Neutrophil (primary cell): ENCODE measurements at regions not wholly inside any gene's neighbourhood (a gene's known extent, or its start where the extent isn't known, plus 50 kb on each side); places are given as distances from the start of the nearest gene placed in this dataset.

Source experiments
- H3K27ac ChIP-seq: fragments of 200-600 bp; sonication (generic); 2 replicates; pipeline ENCODE4 v1.5.1; 2016; ENCODE audit warnings: mild to moderate bottlenecking, moderate library complexity
- H3K27me3 ChIP-seq: fragments of 200-600 bp; sonication (generic); 2 replicates; pipeline ENCODE4 v1.6.0; 2016; ENCODE audit warnings: mild to moderate bottlenecking
- H3K36me3 ChIP-seq: fragments of 200-600 bp; sonication (generic); 2 replicates; pipeline ENCODE4 v1.5.1; 2017
- H3K4me1 ChIP-seq, 2 experiments: fragments of 200-600 bp in 1 of 2; sonication (generic) in 1 of 2; 1 replicate in 1 of 2; 2 replicates in 1 of 2; pipeline versions ENCODE4 v1.5.1 to v1.6.1; 2013 to 2016; ENCODE audit warnings: low read depth in 1 of 2, low read length in 1 of 2, mild to moderate bottlenecking in 1 of 2, moderate library complexity in 1 of 2; ENCODE audit not compliant: control insufficient read depth in 1 of 2, insufficient read depth in 1 of 2
- H3K4me3 ChIP-seq, 2 experiments: fragments of 200-600 bp in 1 of 2; sonication (generic) in 1 of 2; 1 replicate in 1 of 2; 2 replicates in 1 of 2; pipeline ENCODE4 v1.5.1; 2013 to 2016; ENCODE audit warnings: low read depth in 1 of 2, low read length in 1 of 2, mild to moderate bottlenecking in 1 of 2, moderate library complexity in 1 of 2
- H3K9me3 ChIP-seq: fragments of 200-600 bp; sonication (generic); 2 replicates; pipeline ENCODE4 v1.5.1; 2016
- TF ChIP-seq, protein P1 (sequence below): fragments of 200-600 bp; sonication (generic); IDR thresholded peaks from 2 replicates; pipeline ENCODE4 v1.5.1; 2016; ENCODE audit warnings: antibody characterized with exemption

DNA sequence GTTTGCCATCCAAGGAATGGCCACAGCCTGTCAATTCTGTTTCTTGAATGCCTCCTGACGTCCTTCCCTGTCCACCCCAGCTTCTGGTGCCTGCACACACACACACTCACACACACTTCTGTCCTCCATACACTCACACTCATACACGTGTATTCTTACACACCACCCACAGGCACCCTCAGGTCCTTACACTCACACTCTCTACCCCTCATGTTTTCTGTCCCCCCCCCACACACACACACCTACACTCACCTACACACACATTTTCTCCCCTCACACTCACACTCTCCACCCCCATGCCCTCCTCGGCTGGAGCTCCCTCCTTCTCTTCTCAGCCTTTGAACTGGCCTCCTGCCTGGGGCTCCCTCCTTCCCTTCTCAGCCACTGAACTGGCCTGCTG is 148.0 kb upstream of the SALL3 start:
- Histone ChIP-seq H3K36me3 (no peaks in the 10 kb centered on the region), H3K27ac (no peak overlapping the region), H3K27me3 (peaks cover 4% of the 10 kb centered on the region), H3K4me1 (no peaks in the 10 kb centered on the region), H3K4me3 (no peak overlapping the region), H3K9me3 (no peaks in the 10 kb centered on the region)
- TF ChIP-seq, protein P1, sequence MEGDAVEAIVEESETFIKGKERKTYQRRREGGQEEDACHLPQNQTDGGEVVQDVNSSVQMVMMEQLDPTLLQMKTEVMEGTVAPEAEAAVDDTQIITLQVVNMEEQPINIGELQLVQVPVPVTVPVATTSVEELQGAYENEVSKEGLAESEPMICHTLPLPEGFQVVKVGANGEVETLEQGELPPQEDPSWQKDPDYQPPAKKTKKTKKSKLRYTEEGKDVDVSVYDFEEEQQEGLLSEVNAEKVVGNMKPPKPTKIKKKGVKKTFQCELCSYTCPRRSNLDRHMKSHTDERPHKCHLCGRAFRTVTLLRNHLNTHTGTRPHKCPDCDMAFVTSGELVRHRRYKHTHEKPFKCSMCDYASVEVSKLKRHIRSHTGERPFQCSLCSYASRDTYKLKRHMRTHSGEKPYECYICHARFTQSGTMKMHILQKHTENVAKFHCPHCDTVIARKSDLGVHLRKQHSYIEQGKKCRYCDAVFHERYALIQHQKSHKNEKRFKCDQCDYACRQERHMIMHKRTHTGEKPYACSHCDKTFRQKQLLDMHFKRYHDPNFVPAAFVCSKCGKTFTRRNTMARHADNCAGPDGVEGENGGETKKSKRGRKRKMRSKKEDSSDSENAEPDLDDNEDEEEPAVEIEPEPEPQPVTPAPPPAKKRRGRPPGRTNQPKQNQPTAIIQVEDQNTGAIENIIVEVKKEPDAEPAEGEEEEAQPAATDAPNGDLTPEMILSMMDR, result no peak

DNA sequence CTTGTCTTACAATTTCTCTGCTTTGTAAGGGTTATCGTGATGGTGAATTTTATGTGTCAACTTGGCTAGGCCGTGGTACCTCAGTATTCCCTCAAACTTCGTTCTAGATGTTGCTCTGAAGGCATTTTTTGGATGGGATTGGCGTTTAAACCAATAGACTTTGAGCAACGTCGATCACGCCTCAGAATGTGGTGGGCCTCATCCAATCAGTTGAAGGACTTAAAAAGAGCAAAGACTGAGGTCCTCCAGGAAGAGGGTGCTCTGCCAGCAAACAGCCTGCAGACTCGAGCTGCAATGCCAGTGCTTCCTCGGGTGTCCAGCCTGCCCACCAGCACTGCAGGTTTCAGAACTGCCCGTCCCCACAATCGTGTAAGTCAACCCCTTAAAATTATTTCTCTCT is 145.8 kb upstream of the SALL3 start:
- Histone ChIP-seq H3K9me3 (no peaks in the 10 kb centered on the region), H3K27ac (no peak overlapping the region), H3K4me1 (no peaks in the 10 kb centered on the region), H3K27me3 (peaks cover 4% of the 10 kb centered on the region), H3K36me3 (no peaks in the 10 kb centered on the region), H3K4me3 (no peak overlapping the region)
- TF ChIP-seq, protein P1, result no peak

DNA sequence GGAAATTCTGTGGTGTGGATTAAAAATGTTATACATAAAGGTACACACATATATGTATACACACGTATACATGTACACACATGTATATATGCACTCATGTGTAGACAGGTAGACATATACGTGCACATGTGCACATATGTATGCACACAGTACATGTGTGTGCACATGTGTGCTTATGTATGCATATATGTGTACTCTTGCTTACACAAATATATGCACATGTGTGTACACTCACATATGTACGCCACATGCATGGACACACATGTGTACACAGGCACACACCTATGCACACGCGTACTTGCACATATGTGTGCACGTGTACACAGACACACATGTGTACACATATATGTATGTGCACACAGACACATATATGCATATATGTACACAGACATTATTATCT is 142.8 kb upstream of the SALL3 start:
- peaks cover under 1% of the 10 kb centered on the region for H3K27me3 ChIP-seq
- no peaks in the 10 kb centered on the region for H3K9me3 ChIP-seq
- no peaks in the 10 kb centered on the region for H3K4me1 ChIP-seq
- no peak overlapping the region for H3K4me3 ChIP-seq
- H3K36me3 ChIP-seq, result no peaks in the 10 kb centered on the region
- H3K27ac ChIP-seq, result no peak overlapping the region
- TF ChIP-seq, protein P1, result no peak

DNA sequence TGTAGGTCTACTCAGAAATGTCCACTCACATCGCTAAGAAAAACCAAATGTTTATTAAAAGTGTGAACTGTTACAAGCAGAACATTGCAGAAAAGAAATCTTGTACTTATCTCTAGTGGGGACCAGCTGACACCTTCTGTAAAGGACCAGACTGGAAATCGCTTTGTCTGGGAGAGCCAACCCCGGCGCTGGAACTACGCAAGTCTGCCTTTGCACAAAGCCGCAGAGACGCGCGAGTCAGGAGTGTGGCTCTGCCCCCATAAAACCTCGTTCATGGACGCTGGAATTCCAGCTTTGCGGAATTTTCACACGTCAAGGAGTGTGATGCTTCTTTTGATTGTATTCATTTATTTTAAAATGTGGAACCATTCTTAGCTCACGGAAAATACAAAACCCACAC is 141.9 kb upstream of the SALL3 start:
- Histone ChIP-seq H3K4me3 (no peak overlapping the region), H3K27me3 (no peaks in the 10 kb centered on the region), H3K9me3 (no peaks in the 10 kb centered on the region), H3K27ac (no peak overlapping the region), H3K36me3 (no peaks in the 10 kb centered on the region), H3K4me1 (no peaks in the 10 kb centered on the region)
- TF ChIP-seq, protein P1, result no peak

DNA sequence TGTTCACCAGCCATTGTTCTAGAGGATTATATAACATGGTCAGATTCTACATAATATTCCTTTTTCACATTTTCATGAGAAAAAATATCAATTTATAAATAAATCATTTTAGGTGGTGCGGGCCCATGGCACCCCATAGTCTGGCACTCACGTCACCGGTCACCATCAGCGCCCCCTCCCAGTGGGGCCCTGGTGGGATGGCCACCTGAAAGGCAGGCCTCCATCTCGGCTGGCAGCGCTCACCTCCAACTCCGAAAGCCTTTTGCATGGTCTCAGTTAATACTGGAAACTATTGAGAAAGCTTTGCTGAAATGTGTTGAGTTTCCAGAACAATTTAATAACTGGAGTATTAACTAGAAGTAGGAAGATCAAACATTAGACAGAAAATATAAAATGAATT is 141.4 kb upstream of the SALL3 start:
- Histone ChIP-seq H3K9me3 (no peaks in the 10 kb centered on the region), H3K27ac (no peak overlapping the region), H3K36me3 (no peaks in the 10 kb centered on the region), H3K4me1 (no peaks in the 10 kb centered on the region), H3K27me3 (no peaks in the 10 kb centered on the region), H3K4me3 (no peak overlapping the region)
- TF ChIP-seq, protein P1, result no peak

DNA sequence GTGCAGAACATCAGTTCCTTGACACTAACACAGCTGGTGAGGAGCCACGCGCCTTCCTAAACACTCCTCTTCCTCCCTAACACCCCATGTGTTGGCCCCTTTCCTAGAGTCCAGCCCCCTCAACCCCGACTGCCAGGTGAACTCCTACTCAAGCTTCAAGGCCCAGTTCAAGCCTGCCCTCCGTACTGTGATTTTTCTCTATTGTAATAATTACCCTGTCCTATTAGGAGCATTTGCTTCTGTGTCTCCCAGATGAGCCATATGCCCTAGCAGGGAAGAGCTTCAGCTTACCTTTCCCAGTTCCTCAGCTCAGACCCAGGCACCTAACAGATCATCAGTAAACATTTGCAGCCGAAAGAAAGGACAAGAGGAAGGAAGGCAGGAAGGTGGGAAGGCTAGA is 130.6 kb upstream of the SALL3 start:
- Histone ChIP-seq H3K27ac (no peak overlapping the region), H3K36me3 (no peaks in the 10 kb centered on the region), H3K4me1 (no peaks in the 10 kb centered on the region), H3K4me3 (no peak overlapping the region), H3K9me3 (peaks cover 5% of the 10 kb centered on the region), H3K27me3 (no peaks in the 10 kb centered on the region)
- TF ChIP-seq, protein P1, result no peak
